Right lobe of liver (tissue), 4 donors: ENCODE measurements at regions not wholly inside any gene's neighbourhood (a gene's known extent, or its start where the extent isn't known, plus 50 kb on each side); places are given as distances from the start of the nearest gene placed in this dataset.

ENCODE experiments used
- POLR2A ChIP-seq: fragments of 450-650 bp; IDR thresholded peaks from one replicate; pipeline ENCODE4 v1.6.1; 2017; ENCODE audit warnings: antibody characterized with exemption, mild to moderate bottlenecking
- TF ChIP-seq, protein P1 (sequence below), 4 donors: fragments of 200-600 bp in 3 of 4; fragments of 450-650 bp in 1 of 4; IDR thresholded peaks; one replicate each; pipeline versions ENCODE4 v1.5.1 to v1.8.0; 2016 to 2022; ENCODE audit warnings: antibody characterized with exemption in 4 of 4, mild to moderate bottlenecking in 2 of 4
- donor health status: DM: no; HTN: no; CAD: no.
- donor health status: DM: no; HTN: no; CAD: no.
- donor health status: DM: no; HTN: yes; CAD: no.

DNA sequence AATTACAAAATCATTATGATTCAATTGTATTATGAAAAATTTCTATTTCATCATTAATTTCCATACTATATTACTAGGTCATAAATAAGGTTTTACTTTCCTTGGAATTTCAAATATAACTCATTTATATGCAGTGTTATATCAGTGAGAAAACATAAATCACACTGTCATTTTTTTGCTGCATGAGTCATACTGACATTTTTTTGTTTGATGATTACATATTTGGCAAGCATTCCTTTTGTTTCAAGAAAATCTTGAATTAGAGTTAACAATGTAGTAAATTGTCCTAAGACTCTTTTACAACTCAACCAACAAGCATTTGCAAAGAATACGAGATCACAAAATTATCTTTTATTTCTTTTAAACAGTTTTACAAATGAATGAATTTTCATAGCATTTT is 298.4 kb upstream of the SEMA6A start:
- TF ChIP-seq, protein P1, sequence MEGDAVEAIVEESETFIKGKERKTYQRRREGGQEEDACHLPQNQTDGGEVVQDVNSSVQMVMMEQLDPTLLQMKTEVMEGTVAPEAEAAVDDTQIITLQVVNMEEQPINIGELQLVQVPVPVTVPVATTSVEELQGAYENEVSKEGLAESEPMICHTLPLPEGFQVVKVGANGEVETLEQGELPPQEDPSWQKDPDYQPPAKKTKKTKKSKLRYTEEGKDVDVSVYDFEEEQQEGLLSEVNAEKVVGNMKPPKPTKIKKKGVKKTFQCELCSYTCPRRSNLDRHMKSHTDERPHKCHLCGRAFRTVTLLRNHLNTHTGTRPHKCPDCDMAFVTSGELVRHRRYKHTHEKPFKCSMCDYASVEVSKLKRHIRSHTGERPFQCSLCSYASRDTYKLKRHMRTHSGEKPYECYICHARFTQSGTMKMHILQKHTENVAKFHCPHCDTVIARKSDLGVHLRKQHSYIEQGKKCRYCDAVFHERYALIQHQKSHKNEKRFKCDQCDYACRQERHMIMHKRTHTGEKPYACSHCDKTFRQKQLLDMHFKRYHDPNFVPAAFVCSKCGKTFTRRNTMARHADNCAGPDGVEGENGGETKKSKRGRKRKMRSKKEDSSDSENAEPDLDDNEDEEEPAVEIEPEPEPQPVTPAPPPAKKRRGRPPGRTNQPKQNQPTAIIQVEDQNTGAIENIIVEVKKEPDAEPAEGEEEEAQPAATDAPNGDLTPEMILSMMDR (IDR thresholded peaks at IDR 0.05), result no peak
- no peak for TF ChIP-seq POLR2A
